ENCODE measurements at regions not wholly inside any gene's neighbourhood (a gene's known extent, or its start where the extent isn't known, plus 50 kb on each side); places are given as distances from the start of the nearest gene placed in this dataset.

- Mint-ChIP-seq H3K27ac (no peak overlapping the region), H3K9me3 (peaks cover 42% of the 10 kb centered on the region), H3K27me3 (ENCODE audit: low read depth) (no peaks in the 10 kb centered on the region), H3K36me3 (no peaks in the 10 kb centered on the region), H3K4me3 (no peak overlapping the region), H3K4me1 (no peaks in the 10 kb centered on the region)
- no peak for DNase-seq (ENCODE audit: low spot score in 2 of 2, unreplicated experiment in 2 of 2)
- TF ChIP-seq CTCF (IDR thresholded peaks at IDR 0.05; ENCODE audit: unreplicated experiment), result no peak
Measured at GRCh38 chrX:79300856-79301255, 66.3 kb downstream of the ITM2A start.

GRCh38 chrX:79290596-79290995, 76.5 kb downstream of the ITM2A start:
- no peak for DNase-seq (ENCODE audit: low spot score in 2 of 2, unreplicated experiment in 2 of 2)
- H3K27ac Mint-ChIP-seq, result no peak overlapping the region
- H3K27me3 Mint-ChIP-seq (ENCODE audit: low read depth), result no peaks in the 10 kb centered on the region
- no peaks in the 10 kb centered on the region for H3K4me1 Mint-ChIP-seq
- H3K4me3 Mint-ChIP-seq, result no peak overlapping the region
- H3K36me3 Mint-ChIP-seq, result no peaks in the 10 kb centered on the region
- H3K9me3 Mint-ChIP-seq, result peaks cover 27% of the 10 kb centered on the region
- no peak for TF ChIP-seq CTCF (IDR thresholded peaks at IDR 0.05; ENCODE audit: unreplicated experiment)

- Mint-ChIP-seq H3K36me3 (no peaks in the 10 kb centered on the region), H3K9me3 (peaks cover 20% of the 10 kb centered on the region), H3K27me3 (ENCODE audit: low read depth) (no peaks in the 10 kb centered on the region), H3K27ac (no peak overlapping the region), H3K4me1 (no peaks in the 10 kb centered on the region), H3K4me3 (no peak overlapping the region)
- DNase-seq (ENCODE audit: low spot score in 2 of 2, unreplicated experiment in 2 of 2), result no peak
- TF ChIP-seq CTCF (IDR thresholded peaks at IDR 0.05; ENCODE audit: unreplicated experiment), result no peak
Measured at GRCh38 chrX:79288733-79289132, 78.4 kb downstream of the ITM2A start.

GRCh38 chrX:79287724-79288123, 79.4 kb downstream of the ITM2A start:
- no peak for TF ChIP-seq CTCF (IDR thresholded peaks at IDR 0.05; ENCODE audit: unreplicated experiment)
- no peaks in the 10 kb centered on the region for H3K36me3 Mint-ChIP-seq
- peaks cover 18% of the 10 kb centered on the region for H3K9me3 Mint-ChIP-seq
- H3K27me3 Mint-ChIP-seq (ENCODE audit: low read depth), result no peaks in the 10 kb centered on the region
- H3K4me3 Mint-ChIP-seq, result no peak overlapping the region
- DNase-seq (ENCODE audit: low spot score in 2 of 2, unreplicated experiment in 2 of 2), result no peak
- no peak overlapping the region for H3K27ac Mint-ChIP-seq
- no peaks in the 10 kb centered on the region for H3K4me1 Mint-ChIP-seq

GRCh38 chrX:79281775-79282174, 85.4 kb downstream of the ITM2A start:
- H3K4me1 Mint-ChIP-seq, result no peaks in the 10 kb centered on the region
- H3K27me3 Mint-ChIP-seq (ENCODE audit: low read depth), result no peaks in the 10 kb centered on the region
- peaks cover 52% of the 10 kb centered on the region for H3K9me3 Mint-ChIP-seq
- TF ChIP-seq CTCF (IDR thresholded peaks at IDR 0.05; ENCODE audit: unreplicated experiment), result no peak
- no peak overlapping the region for H3K4me3 Mint-ChIP-seq
- no peaks in the 10 kb centered on the region for H3K36me3 Mint-ChIP-seq
- DNase-seq (ENCODE audit: low spot score in 2 of 2, unreplicated experiment in 2 of 2), result no peak
- no peak overlapping the region for H3K27ac Mint-ChIP-seq

- H3K36me3 Mint-ChIP-seq, result no peaks in the 10 kb centered on the region
- H3K4me1 Mint-ChIP-seq, result no peaks in the 10 kb centered on the region
- TF ChIP-seq CTCF (IDR thresholded peaks at IDR 0.05; ENCODE audit: unreplicated experiment), result no peak
- DNase-seq (ENCODE audit: low spot score in 2 of 2, unreplicated experiment in 2 of 2), result no peak
- H3K9me3 Mint-ChIP-seq, result peaks cover 19% of the 10 kb centered on the region
- H3K27ac Mint-ChIP-seq, result no peak overlapping the region
- H3K4me3 Mint-ChIP-seq, result no peak overlapping the region
- no peaks in the 10 kb centered on the region for H3K27me3 Mint-ChIP-seq (ENCODE audit: low read depth)
Measured at GRCh38 chrX:79270401-79270800, 96.7 kb downstream of the ITM2A start.
